Erythroblast (primary cell): ENCODE measurements at regions not wholly inside any gene's neighbourhood (a gene's known extent, or its start where the extent isn't known, plus 50 kb on each side); places are given as distances from the start of the nearest gene placed in this dataset.

Source experiments
- DNase-seq, 2 experiments: peaks; one replicate each; lab custom pipeline; 2025; lab: John Stamatoyannopoulos, UW
- GATA1 ChIP-seq: IDR thresholded peaks from 2 replicates; pipeline ENCODE4 v1.6.1; 2011; ENCODE audit warnings: low read depth, mild to moderate bottlenecking, control low read depth, low read length, moderate library complexity
- POLR2A ChIP-seq: IDR thresholded peaks from 2 replicates; pipeline ENCODE4 v1.6.1; 2011; ENCODE audit warnings: mild to moderate bottlenecking, low read length

- TF ChIP-seq POLR2A (no peak), GATA1 (no peak)
- no peak for DNase-seq
Measured at GRCh38 chr15:92705764-92706163, 50.2 kb upstream of the FAM174B start.

DNA sequence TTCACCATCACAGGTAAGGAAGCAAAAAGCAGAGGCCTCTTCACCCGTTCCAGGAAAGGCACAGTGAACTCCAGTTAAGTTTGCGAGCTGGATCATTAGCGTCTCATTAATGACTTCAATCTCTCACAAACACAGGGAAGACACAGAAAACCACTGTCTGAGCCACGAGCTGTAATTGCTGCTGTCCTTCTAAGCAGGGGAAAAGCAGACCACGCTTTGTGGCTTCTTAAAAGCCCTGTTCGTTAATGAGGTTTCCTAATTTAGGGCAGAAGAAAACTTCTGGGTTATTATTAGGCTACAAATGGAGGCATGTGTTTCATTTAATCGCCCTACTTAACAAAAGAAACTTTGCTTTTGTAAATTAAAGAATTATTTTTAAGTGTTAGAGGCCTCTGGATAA lies 50.6 kb upstream of the FAM174B start:
- DNase-seq = no peak
- TF ChIP-seq POLR2A (no peak), GATA1 (no peak)

GRCh38 chr15:92707880-92708551 lies 52.4 kb upstream of the FAM174B start:
- TF ChIP-seq POLR2A = no peak
- TF ChIP-seq GATA1 = no peak
- no peak for DNase-seq

DNA sequence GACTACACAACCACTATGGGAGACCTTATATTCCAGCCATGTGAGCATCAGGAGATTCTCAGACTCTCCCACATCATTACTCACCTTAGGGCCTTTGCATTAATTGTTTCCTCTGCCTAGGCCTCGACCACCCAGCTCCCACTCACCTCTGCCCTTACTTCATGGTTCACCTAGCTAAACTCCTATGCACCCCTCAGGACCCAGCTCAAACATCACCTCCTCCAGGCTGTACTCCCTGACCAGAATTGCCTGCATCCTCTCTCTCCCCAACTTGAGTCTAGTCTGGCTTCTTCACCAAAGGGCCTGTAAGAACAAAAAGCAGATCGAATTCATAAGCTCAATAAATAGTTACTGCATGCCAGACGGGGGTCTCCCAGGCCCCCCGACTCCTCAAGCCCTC lies 53.1 kb upstream of the FAM174B start:
- DNase-seq = no peak
- TF ChIP-seq GATA1 (no peak), POLR2A (no peak)

DNA sequence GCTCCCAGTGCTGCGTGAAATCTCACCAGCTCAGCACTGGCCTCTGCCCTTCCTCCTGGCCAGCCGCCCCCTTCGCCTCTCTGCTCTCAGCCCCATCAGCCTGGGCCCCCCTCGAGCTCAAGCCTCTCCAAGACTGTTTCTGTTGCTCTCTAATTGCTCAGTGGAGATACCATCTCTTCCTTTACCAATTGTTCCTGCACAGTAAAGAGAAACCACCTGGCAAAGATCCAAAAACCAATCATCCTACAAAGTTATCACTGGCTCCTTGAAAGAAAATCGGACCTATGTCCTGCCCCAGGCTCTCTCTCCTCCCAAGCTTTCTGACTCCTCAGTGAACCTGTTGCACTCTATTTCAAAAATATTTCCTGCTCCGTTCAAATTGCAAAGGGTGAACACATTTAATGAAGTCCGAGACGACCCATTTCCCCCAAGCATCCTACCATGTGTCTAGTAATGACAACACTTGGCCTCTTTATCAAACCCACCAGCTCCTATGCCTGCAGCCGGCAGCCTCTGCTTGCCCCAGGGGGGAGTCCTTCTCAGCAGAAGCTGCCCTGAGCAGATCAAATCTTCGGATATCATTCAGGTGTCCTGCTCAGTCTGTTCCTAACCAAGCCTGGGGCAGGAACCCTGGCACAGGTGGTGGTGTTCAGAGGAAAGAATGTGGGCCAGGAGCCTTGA lies 53.7 kb upstream of the FAM174B start:
- TF ChIP-seq POLR2A (no peak), GATA1 (no peak)
- DNase-seq = no peak

DNA sequence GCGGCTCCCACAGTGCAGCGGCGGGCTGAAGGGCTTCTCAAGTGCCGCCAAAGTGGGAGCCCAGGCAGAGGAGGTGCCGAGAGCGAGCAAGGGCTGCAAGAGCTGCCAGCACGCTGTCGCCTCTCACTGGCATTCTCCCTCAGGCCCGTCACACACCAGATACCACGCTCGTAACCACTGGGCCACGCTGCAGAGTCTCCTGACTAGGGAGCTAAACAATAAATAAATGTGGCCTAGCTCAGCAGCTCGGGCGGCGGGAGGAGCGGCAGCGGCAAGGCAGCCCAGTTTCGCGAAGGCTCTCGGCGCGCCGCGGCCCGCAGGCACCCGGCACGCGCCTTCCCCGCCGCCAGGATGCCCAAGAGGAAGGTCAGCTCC lies 55.9 kb upstream of the FAM174B start:
- DNase-seq = no peak
- TF ChIP-seq GATA1 (no peak), POLR2A (no peak)

DNA sequence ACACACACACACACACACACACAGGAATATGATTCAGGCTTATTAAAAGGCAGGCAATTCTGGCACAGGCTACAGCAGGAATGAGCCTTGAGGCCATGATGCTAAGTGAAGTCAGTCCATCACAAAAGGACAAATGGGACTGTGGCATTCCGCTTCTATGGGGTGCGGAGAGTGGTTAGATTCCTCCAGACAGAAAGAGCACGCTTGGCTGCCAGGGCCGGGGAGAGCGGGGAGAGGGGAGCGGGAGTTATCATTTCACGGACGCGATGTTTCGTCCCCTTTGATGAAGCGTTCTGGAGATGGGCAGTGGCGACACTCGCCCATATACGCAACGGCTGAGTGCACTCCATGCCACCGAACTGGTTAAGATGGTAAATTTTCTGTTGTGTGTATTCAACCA lies 58.5 kb upstream of the FAM174B start:
- no peak for DNase-seq
- TF ChIP-seq POLR2A = no peak
- TF ChIP-seq GATA1 = no peak

DNA sequence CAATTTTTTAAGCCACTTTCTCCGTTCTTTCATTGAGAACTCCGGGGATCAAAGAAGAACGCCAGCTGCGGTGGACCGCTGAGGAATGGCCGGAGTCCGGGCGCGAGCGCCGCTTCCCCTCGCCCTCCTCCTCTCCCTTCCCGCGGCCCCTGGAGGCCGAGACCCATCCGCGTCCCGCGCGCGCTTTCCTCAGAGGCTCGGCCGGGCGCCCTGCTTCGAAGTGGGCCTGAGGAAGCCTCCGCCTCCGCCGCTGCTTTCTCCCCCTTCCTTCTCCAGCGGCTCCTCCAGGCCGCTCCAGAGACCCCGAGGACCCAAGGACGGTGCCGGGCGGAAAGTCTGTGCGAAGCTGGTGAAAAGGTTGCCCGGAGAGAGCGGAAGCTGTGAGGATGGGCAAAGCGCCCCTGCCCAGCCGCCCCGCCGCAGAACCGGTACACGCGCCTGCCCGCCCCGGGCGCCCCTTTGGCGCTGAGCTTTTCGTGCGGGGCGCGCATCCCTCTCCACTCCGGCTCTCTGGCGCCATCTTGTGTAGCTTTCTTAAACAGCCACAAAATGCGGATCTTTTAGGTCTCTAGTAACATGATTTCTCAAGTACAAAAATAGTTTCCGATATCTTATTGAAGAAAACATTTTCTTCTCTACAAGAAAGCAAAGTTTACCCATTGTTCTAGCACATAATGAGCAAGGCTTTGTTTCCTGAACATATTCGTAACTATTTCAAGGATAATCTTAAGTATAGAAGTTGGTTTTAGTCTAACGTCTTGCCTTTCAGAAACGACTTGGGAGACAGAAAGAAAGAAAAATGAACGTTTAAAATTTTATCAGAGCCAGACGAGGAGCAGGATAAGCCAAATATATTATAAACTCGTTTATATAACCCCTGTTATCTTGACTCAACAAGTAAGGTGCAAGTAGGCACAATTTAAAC lies 59.2 kb upstream of the FAM174B start:
- peak; percentile 58 to 76 for DNase-seq
- no peak for TF ChIP-seq POLR2A
- no peak for TF ChIP-seq GATA1

DNA sequence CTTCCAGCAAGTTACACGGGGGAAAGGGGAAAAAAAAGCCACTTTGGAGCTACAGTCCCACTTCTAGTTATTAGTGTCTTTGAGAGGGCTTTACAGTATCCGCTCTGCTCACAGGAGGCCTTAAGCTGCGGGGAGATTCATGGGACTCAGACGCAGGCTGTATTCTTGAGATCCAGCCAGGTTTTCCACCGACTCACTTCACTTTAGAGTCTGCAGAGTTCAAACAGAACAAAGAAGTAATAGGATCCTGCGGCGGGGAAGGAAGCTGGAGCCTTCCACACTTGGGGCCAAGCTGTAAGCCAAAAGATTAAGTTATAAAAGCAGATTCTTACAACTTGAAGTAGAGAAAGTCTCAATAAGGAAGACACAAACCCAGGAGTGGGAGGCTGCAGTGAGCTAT lies 60.2 kb upstream of the FAM174B start:
- no peak for TF ChIP-seq POLR2A
- TF ChIP-seq GATA1 = no peak
- DNase-seq = no peak

- TF ChIP-seq POLR2A (no peak), GATA1 (no peak)
- no peak for DNase-seq
Measured at GRCh38 chr15:92719021-92719420, 63.4 kb upstream of the FAM174B start.

GRCh38 chr15:92724144-92724543 lies 68.6 kb upstream of the FAM174B start:
- TF ChIP-seq POLR2A (no peak), GATA1 (no peak)
- no peak for DNase-seq

DNA sequence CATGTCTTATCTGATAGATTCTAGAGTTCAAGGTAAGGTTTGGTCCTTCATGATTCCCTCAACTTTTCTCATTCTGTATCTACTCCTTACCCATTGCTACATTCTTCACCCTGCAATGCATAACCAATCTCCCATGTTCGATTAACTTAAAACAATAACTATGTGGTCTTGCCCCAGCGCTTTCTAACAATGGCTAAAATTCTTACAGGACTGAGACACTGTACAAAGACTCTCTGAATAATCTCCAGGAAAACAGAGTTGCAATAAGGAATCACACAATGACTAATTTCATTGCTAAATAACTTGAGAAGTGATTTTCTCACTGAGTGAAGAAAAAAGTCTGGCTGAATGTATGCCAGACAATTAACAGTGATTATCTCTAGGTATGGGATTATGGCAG lies 69.6 kb upstream of the FAM174B start:
- TF ChIP-seq GATA1 (no peak), POLR2A (no peak)
- DNase-seq = no peak

GRCh38 chr15:92728266-92728665 lies 72.7 kb upstream of the FAM174B start:
- TF ChIP-seq POLR2A (no peak), GATA1 (no peak)
- DNase-seq = no peak
